ENCODE measurements at regions not wholly inside any gene's neighbourhood (a gene's known extent, or its start where the extent isn't known, plus 50 kb on each side); places are given as distances from the start of the nearest gene placed in this dataset.
A peak's percentile ranks its signal among the peaks of the same experiment; 100 is the strongest.
"Not testable (repeated sequence)": the region's sequence is repeated elsewhere in the genome, so short reads cannot be mapped to it uniquely, and the experiment has no call there.

- H3K27ac ChIP-seq (ENCODE audit: low read depth in 1 of 2, low read length in 1 of 2): no peak overlapping the region
- no peaks in the 10 kb centered on the region for H3K9me3 ChIP-seq (ENCODE audit: control insufficient read depth in 4 of 4, insufficient read depth in 3 of 4, low read length in 3 of 4)
- no peaks in the 10 kb centered on the region for H3K4me1 ChIP-seq (ENCODE audit: control insufficient read depth in 5 of 5, insufficient read depth in 5 of 5, low read length in 5 of 5)
- no peaks in the 10 kb centered on the region for H3K36me3 ChIP-seq (ENCODE audit: control insufficient read depth in 4 of 4, insufficient read depth in 4 of 4, low read length in 4 of 4)
- H3K9ac ChIP-seq (ENCODE audit: insufficient read depth in 1 of 2, low read length in 2 of 2): no peak overlapping the region
- H3K4me3 ChIP-seq: no peak overlapping the region
- no peak for TF ChIP-seq CTCF (IDR thresholded peaks at IDR 0.05; ENCODE audit: control extremely low read depth, extremely low read depth)
- H3K27me3 ChIP-seq (ENCODE audit: control insufficient read depth in 3 of 3, insufficient read depth in 3 of 3, low read length in 2 of 3): no peaks in the 10 kb centered on the region
- 84 to 94% methylated on average over 4 of the region's 4 CpGs for WGBS, 2 donors
- no peak for ATAC-seq (ENCODE audit: insufficient read depth, low FRiP score)
- DNase-seq: no peak
Measured at GRCh38 chr2:166758956-166759355, 129.3 kb upstream of the XIRP2 start.

GRCh38 chr2:166750624-166751023 is 137.7 kb upstream of the XIRP2 start:
- 0 to 42% methylated on average over 1 of the region's 1 CpG for WGBS, 2 donors
- Histone ChIP-seq H3K9ac (ENCODE audit: insufficient read depth in 1 of 2, low read length in 2 of 2) (no peak overlapping the region), H3K27ac (ENCODE audit: low read depth in 1 of 2, low read length in 1 of 2) (no peak overlapping the region), H3K4me3 (no peak overlapping the region), H3K27me3 (ENCODE audit: control insufficient read depth in 3 of 3, insufficient read depth in 3 of 3, low read length in 2 of 3) (no peaks in the 10 kb centered on the region), H3K36me3 (ENCODE audit: control insufficient read depth in 4 of 4, insufficient read depth in 4 of 4, low read length in 4 of 4) (no peaks in the 10 kb centered on the region), H3K4me1 (ENCODE audit: control insufficient read depth in 5 of 5, insufficient read depth in 5 of 5, low read length in 5 of 5) (no peaks in the 10 kb centered on the region), H3K9me3 (ENCODE audit: control insufficient read depth in 4 of 4, insufficient read depth in 3 of 4, low read length in 3 of 4) (peaks cover 0 to 2% (median under 1%) of the 10 kb centered on the region in 4 donors)
- TF ChIP-seq CTCF (IDR thresholded peaks at IDR 0.05; ENCODE audit: control extremely low read depth, extremely low read depth): no peak
- ATAC-seq (ENCODE audit: insufficient read depth, low FRiP score) (no peak), DNase-seq (no peak)

- peaks cover 0 to 31% (median 15%) of the 10 kb centered on the region in 4 donors for H3K9me3 ChIP-seq (ENCODE audit: control insufficient read depth in 4 of 4, insufficient read depth in 3 of 4, low read length in 3 of 4)
Measured at GRCh38 chr2:166744117-166744516, 144.2 kb upstream of the XIRP2 start.

GRCh38 chr2:166743482-166743881 is 144.8 kb upstream of the XIRP2 start:
- peaks cover 0 to 34% (median 15%) of the 10 kb centered on the region in 4 donors for H3K9me3 ChIP-seq (ENCODE audit: control insufficient read depth in 4 of 4, insufficient read depth in 3 of 4, low read length in 3 of 4)
- H3K36me3 ChIP-seq (ENCODE audit: control insufficient read depth in 4 of 4, insufficient read depth in 4 of 4, low read length in 4 of 4); H3K4me3 ChIP-seq; ATAC-seq (ENCODE audit: insufficient read depth, low FRiP score); H3K27me3 ChIP-seq (ENCODE audit: control insufficient read depth in 3 of 3, insufficient read depth in 3 of 3, low read length in 2 of 3); H3K27ac ChIP-seq (ENCODE audit: low read depth in 1 of 2, low read length in 1 of 2); H3K4me1 ChIP-seq (ENCODE audit: control insufficient read depth in 5 of 5, insufficient read depth in 5 of 5, low read length in 5 of 5); H3K9ac ChIP-seq (ENCODE audit: insufficient read depth in 1 of 2, low read length in 2 of 2): not testable (repeated sequence)
- 91 to 96% methylated on average over 10 of the region's 10 CpGs for WGBS, 2 donors
- peak in 1 of 3 donors; percentile 4 for DNase-seq

More at GRCh38 chr2:166744117-166744516, 144.2 kb upstream of the XIRP2 start:
- H3K27ac ChIP-seq (ENCODE audit: low read depth in 1 of 2, low read length in 1 of 2); H3K9ac ChIP-seq (ENCODE audit: insufficient read depth in 1 of 2, low read length in 2 of 2); H3K36me3 ChIP-seq (ENCODE audit: control insufficient read depth in 4 of 4, insufficient read depth in 4 of 4, low read length in 4 of 4); DNase-seq; H3K4me1 ChIP-seq (ENCODE audit: control insufficient read depth in 5 of 5, insufficient read depth in 5 of 5, low read length in 5 of 5); H3K4me3 ChIP-seq; ATAC-seq (ENCODE audit: insufficient read depth, low FRiP score); H3K27me3 ChIP-seq (ENCODE audit: control insufficient read depth in 3 of 3, insufficient read depth in 3 of 3, low read length in 2 of 3): not testable (repeated sequence)
- 88 to 90% methylated on average over 1 of the region's 1 CpG for WGBS, 2 donors

- no peaks in the 10 kb centered on the region for H3K4me1 ChIP-seq (ENCODE audit: control insufficient read depth in 5 of 5, insufficient read depth in 5 of 5, low read length in 5 of 5)
- TF ChIP-seq CTCF (IDR thresholded peaks at IDR 0.05; ENCODE audit: control extremely low read depth, extremely low read depth): no peak
- H3K27me3 ChIP-seq (ENCODE audit: control insufficient read depth in 3 of 3, insufficient read depth in 3 of 3, low read length in 2 of 3): no peaks in the 10 kb centered on the region
- H3K9me3 ChIP-seq (ENCODE audit: control insufficient read depth in 4 of 4, insufficient read depth in 3 of 4, low read length in 3 of 4): no peaks in the 10 kb centered on the region
- WGBS, 2 donors: 72 to 74% methylated on average over 2 of the region's 2 CpGs
- no peaks in the 10 kb centered on the region for H3K36me3 ChIP-seq (ENCODE audit: control insufficient read depth in 4 of 4, insufficient read depth in 4 of 4, low read length in 4 of 4)
- H3K4me3 ChIP-seq: no peak overlapping the region
- ATAC-seq (ENCODE audit: insufficient read depth, low FRiP score) (no peak), DNase-seq (no peak)
- H3K9ac ChIP-seq (ENCODE audit: insufficient read depth in 1 of 2, low read length in 2 of 2): no peak overlapping the region
- no peak overlapping the region for H3K27ac ChIP-seq (ENCODE audit: low read depth in 1 of 2, low read length in 1 of 2)
Measured at GRCh38 chr2:166727095-166727494, 161.2 kb upstream of the XIRP2 start.

All from lung (tissue), 11 donors.